Activated naive CD8-positive, alpha-beta T cell treated with anti-CD3 and anti-CD28 coated beads, Interleukin-2, amount 50 U/mL, for 24 hours (primary cell): ENCODE measurements at regions not wholly inside any gene's neighbourhood (a gene's known extent, or its start where the extent isn't known, plus 50 kb on each side); places are given as distances from the start of the nearest gene placed in this dataset.
A peak's percentile ranks its signal among the peaks of the same experiment; 100 is the strongest.
"Not testable (repeated sequence)": the region's sequence is repeated elsewhere in the genome, so short reads cannot be mapped to it uniquely, and the experiment has no call there.

Experiments
- ATAC-seq: fragments of 150-1000 bp; cut with Tn5 transposase; one replicate; pipeline ENCODE4 v1.10.0; 2021
- DNase-seq: peaks from one replicate; pipeline ENCODE4 v3.0.0; 2021
- H3K27ac Mint-ChIP-seq: one replicate; pipeline ENCODE4 v1.8.0; 2021; ENCODE audit warnings: mild to moderate bottlenecking, mixed read lengths
- H3K27me3 Mint-ChIP-seq: one replicate; pipeline ENCODE4 v1.8.0; 2021; ENCODE audit warnings: mixed read lengths
- H3K36me3 Mint-ChIP-seq: one replicate; pipeline ENCODE4 v1.8.0; 2021; ENCODE audit warnings: low read depth, mixed read lengths
- H3K4me1 Mint-ChIP-seq: one replicate; pipeline ENCODE4 v1.8.0; 2021; ENCODE audit warnings: mixed read lengths
- H3K4me3 Mint-ChIP-seq: one replicate; pipeline ENCODE4 v1.8.0; 2021; ENCODE audit warnings: mild to moderate bottlenecking, moderate library complexity, mixed read lengths
- H3K9me3 Mint-ChIP-seq: one replicate; pipeline ENCODE4 v1.8.0; 2021; ENCODE audit warnings: mixed read lengths

- DNase-seq (no peak), ATAC-seq (no peak)
- Mint-ChIP-seq H3K27ac (no peak overlapping the region), H3K9me3 (peaks cover 22% of the 10 kb centered on the region), H3K27me3 (peaks cover 9% of the 10 kb centered on the region), H3K4me1 (no peaks in the 10 kb centered on the region), H3K4me3 (no peak overlapping the region), H3K36me3 (no peaks in the 10 kb centered on the region)
These were observed 135.9 kb downstream of the TMEM30B start for GRCh38 chr14:61145034-61145902.

- not testable (repeated sequence) for DNase-seq, H3K27me3 Mint-ChIP-seq, H3K4me3 Mint-ChIP-seq, H3K36me3 Mint-ChIP-seq, H3K27ac Mint-ChIP-seq, H3K4me1 Mint-ChIP-seq, ATAC-seq
- H3K9me3 Mint-ChIP-seq, result peaks cover 22% of the 10 kb centered on the region
These were observed 136.8 kb downstream of the TMEM30B start for GRCh38 chr14:61144117-61145033.

GRCh38 chr14:61140872-61141271 lies 140.3 kb downstream of the TMEM30B start:
- DNase-seq (no peak), ATAC-seq (no peak)
- peaks cover 22% of the 10 kb centered on the region for H3K9me3 Mint-ChIP-seq
- no peak overlapping the region for H3K27ac Mint-ChIP-seq
- peaks cover 12% of the 10 kb centered on the region for H3K27me3 Mint-ChIP-seq
- H3K36me3 Mint-ChIP-seq, result no peaks in the 10 kb centered on the region
- H3K4me3 Mint-ChIP-seq, result no peak overlapping the region
- H3K4me1 Mint-ChIP-seq, result no peaks in the 10 kb centered on the region

- H3K4me3 Mint-ChIP-seq, result no peak overlapping the region
- peaks cover 12% of the 10 kb centered on the region for H3K27me3 Mint-ChIP-seq
- no peak overlapping the region for H3K27ac Mint-ChIP-seq
- peaks cover 19% of the 10 kb centered on the region for H3K9me3 Mint-ChIP-seq
- H3K36me3 Mint-ChIP-seq, result no peaks in the 10 kb centered on the region
- no peak for ATAC-seq
- DNase-seq, result no peak
- H3K4me1 Mint-ChIP-seq, result no peaks in the 10 kb centered on the region
These were observed 140.9 kb downstream of the TMEM30B start for GRCh38 chr14:61140271-61140670.

GRCh38 chr14:61139006-61139599 lies 142.0 kb downstream of the TMEM30B start:
- ATAC-seq, result no peak
- H3K4me1 Mint-ChIP-seq, result no peaks in the 10 kb centered on the region
- H3K36me3 Mint-ChIP-seq, result no peaks in the 10 kb centered on the region
- peaks cover 12% of the 10 kb centered on the region for H3K27me3 Mint-ChIP-seq
- no peak overlapping the region for H3K4me3 Mint-ChIP-seq
- no peak overlapping the region for H3K27ac Mint-ChIP-seq
- DNase-seq, result no peak
- H3K9me3 Mint-ChIP-seq, result peaks cover 12% of the 10 kb centered on the region

- DNase-seq (no peak), ATAC-seq (no peak)
- no peaks in the 10 kb centered on the region for H3K9me3 Mint-ChIP-seq
- H3K4me1 Mint-ChIP-seq, result no peaks in the 10 kb centered on the region
- no peaks in the 10 kb centered on the region for H3K36me3 Mint-ChIP-seq
- no peak overlapping the region for H3K27ac Mint-ChIP-seq
- peaks cover 21% of the 10 kb centered on the region for H3K27me3 Mint-ChIP-seq
- H3K4me3 Mint-ChIP-seq, result no peak overlapping the region
These were observed 148.2 kb downstream of the TMEM30B start for GRCh38 chr14:61132894-61133293.

GRCh38 chr14:61132336-61132735 lies 148.8 kb downstream of the TMEM30B start:
- peaks cover 20% of the 10 kb centered on the region for H3K27me3 Mint-ChIP-seq
- no peaks in the 10 kb centered on the region for H3K9me3 Mint-ChIP-seq
- no peaks in the 10 kb centered on the region for H3K4me1 Mint-ChIP-seq
- no peak overlapping the region for H3K4me3 Mint-ChIP-seq
- no peak overlapping the region for H3K27ac Mint-ChIP-seq
- ATAC-seq (no peak), DNase-seq (no peak)
- H3K36me3 Mint-ChIP-seq, result no peaks in the 10 kb centered on the region

- no peaks in the 10 kb centered on the region for H3K4me1 Mint-ChIP-seq
- ATAC-seq (no peak), DNase-seq (no peak)
- peaks cover 25% of the 10 kb centered on the region for H3K27me3 Mint-ChIP-seq
- H3K9me3 Mint-ChIP-seq, result no peaks in the 10 kb centered on the region
- no peaks in the 10 kb centered on the region for H3K36me3 Mint-ChIP-seq
- no peak overlapping the region for H3K27ac Mint-ChIP-seq
- H3K4me3 Mint-ChIP-seq, result no peak overlapping the region
These were observed 149.6 kb downstream of the SLC38A6 start for GRCh38 chr14:61130512-61131260.

GRCh38 chr14:61129168-61129745 lies 148.2 kb downstream of the SLC38A6 start:
- no peak for DNase-seq
- H3K27ac Mint-ChIP-seq, result no peak overlapping the region
- no peak for ATAC-seq
- no peaks in the 10 kb centered on the region for H3K4me1 Mint-ChIP-seq
- no peak overlapping the region for H3K4me3 Mint-ChIP-seq
- H3K9me3 Mint-ChIP-seq, result no peaks in the 10 kb centered on the region
- H3K27me3 Mint-ChIP-seq, result peaks cover 29% of the 10 kb centered on the region
- no peaks in the 10 kb centered on the region for H3K36me3 Mint-ChIP-seq

GRCh38 chr14:61128382-61129167 lies 147.5 kb downstream of the SLC38A6 start:
- Mint-ChIP-seq H3K27me3 (peaks cover 26% of the 10 kb centered on the region), H3K27ac (no peak overlapping the region), H3K36me3 (no peaks in the 10 kb centered on the region), H3K4me3 (no peak overlapping the region), H3K9me3 (no peaks in the 10 kb centered on the region), H3K4me1 (no peaks in the 10 kb centered on the region)
- ATAC-seq, result no peak
- DNase-seq, result no peak

GRCh38 chr14:61126603-61127498 lies 145.8 kb downstream of the SLC38A6 start:
- H3K27ac Mint-ChIP-seq, result peak overlapping the region; percentile 9
- no peak for ATAC-seq
- no peak for DNase-seq
- no peaks in the 10 kb centered on the region for H3K9me3 Mint-ChIP-seq
- no peaks in the 10 kb centered on the region for H3K4me1 Mint-ChIP-seq
- peaks cover 24% of the 10 kb centered on the region for H3K27me3 Mint-ChIP-seq
- no peak overlapping the region for H3K4me3 Mint-ChIP-seq
- no peaks in the 10 kb centered on the region for H3K36me3 Mint-ChIP-seq

GRCh38 chr14:61125867-61126572 lies 145.0 kb downstream of the SLC38A6 start:
- no peak overlapping the region for H3K27ac Mint-ChIP-seq
- H3K27me3 Mint-ChIP-seq, result peaks cover 24% of the 10 kb centered on the region
- no peak overlapping the region for H3K4me3 Mint-ChIP-seq
- no peaks in the 10 kb centered on the region for H3K4me1 Mint-ChIP-seq
- no peaks in the 10 kb centered on the region for H3K9me3 Mint-ChIP-seq
- no peaks in the 10 kb centered on the region for H3K36me3 Mint-ChIP-seq
- ATAC-seq (no peak), DNase-seq (no peak)
